NCI-H524 treated with DMSO at 0.1 percent for 48 hours (cell line): ENCODE measurements at regions not wholly inside any gene's neighbourhood (a gene's known extent, or its start where the extent isn't known, plus 50 kb on each side); places are given as distances from the start of the nearest gene placed in this dataset.
A peak's percentile ranks its signal among the peaks of the same experiment; 100 is the strongest.

Experiments
- DNase-seq: peaks from one replicate; lab custom pipeline; 2025; lab: John Stamatoyannopoulos, UW

DNA sequence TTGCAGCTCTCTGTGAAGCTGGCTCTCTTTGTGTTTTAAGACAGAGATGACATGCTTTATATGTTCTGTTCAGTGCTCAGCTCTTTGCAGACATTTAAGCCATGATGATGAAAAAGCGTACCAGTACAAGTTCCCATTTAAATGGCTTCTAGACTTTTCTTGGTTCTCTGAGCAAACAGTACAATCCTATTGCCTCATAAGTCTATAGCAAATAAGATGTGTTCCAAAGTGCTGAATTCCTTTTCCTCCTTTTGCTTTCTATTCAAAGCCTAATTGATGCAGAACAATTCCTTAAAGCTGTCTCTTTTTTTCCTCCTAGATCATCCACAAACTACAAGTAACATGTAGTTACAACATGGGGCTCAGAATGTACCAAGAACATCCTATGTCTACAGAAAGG is 168.8 kb upstream of the SPATS2L start:
- no peak for DNase-seq

- no peak for DNase-seq
These were observed 167.9 kb upstream of the SPATS2L start for GRCh38 chr2:200138391-200139124.

- no peak for DNase-seq
These were observed 161.9 kb upstream of the SPATS2L start for GRCh38 chr2:200144571-200144970.

DNA sequence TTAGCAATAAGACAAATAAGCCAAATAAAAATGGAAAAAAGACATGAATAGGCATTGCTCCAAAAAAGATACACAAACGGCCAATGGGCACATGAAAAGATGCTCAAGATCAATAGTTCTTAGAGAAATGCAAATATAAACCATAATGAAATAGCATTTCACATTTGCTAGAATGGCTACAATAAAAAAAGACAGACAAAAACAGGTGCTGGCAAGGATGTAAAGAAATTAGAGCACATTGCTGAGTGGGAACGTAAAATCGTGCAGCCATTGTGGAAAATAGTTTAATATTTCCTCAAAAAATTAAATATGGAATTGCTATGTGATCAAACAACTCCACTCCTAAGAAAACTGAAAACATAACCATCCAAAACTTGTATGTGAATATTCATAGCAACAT is 160.0 kb upstream of the SPATS2L start:
- DNase-seq: no peak

DNA sequence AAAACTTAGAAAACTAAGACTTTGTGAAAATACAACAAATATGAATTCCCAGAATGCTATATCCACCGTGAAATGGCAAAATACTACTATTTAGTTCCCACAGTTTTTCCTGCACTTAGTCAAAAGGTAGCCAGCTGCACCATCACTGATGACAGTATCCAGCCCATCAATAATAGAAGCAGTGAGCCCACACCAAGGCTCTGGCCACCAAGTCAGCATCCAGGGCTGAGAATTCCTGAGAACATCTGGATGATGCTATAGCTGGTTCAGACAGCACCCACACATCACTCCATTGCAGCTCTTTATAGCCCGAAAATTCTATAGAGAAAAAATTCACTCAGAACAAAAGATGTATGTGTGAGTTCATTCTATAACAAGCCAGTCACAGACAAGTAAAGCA is 159.1 kb upstream of the SPATS2L start:
- DNase-seq: no peak

DNA sequence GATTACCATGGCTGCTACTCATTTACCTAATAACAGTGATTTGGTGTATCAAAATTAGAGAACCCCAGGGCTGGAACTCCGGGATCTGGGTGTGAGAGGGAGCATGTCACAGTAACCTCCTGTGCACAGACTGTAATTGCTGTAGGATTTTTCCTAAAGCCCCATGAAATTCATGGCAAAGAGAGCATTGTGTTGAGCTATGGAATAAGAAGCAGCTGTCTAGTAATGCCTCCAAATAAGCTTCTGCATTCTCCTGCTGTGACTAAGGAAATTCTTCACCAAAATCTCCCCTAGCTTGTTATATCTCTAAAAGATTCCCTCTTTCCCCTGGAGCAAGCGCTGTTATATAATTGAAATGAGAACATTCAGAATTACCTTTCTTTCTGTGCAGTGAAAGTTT is 158.1 kb upstream of the SPATS2L start:
- DNase-seq: no peak

DNA sequence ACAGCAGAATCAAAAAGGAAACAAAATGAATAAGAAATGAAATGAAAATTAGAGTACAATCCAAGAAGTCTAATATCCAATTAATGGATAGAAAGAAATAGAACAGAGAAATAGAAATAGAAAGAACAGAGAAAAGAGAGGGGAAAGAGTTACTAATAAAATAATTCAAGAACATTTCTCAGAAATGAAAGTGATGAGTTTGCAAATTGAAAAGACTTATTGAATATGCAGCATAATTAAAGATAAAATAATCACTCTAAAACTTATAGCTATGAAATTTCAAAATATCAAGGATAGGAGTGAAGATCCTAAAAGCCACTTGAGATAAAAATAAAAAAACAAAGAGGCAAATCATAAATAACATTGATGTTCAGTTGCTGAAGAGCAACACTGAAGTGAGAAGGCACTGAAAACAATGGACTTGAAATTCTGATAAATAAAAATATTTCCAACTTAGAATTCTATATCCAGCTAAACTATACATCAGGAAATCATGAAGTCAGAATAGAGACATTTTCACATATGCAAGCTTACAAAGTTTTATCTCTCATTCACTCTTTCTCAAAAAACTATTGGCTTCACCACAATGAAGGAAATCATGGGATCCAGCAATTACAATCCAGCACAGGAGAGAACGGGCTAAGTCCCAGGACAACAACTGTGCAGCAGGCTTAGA is 155.9 kb upstream of the SPATS2L start:
- no peak for DNase-seq

DNA sequence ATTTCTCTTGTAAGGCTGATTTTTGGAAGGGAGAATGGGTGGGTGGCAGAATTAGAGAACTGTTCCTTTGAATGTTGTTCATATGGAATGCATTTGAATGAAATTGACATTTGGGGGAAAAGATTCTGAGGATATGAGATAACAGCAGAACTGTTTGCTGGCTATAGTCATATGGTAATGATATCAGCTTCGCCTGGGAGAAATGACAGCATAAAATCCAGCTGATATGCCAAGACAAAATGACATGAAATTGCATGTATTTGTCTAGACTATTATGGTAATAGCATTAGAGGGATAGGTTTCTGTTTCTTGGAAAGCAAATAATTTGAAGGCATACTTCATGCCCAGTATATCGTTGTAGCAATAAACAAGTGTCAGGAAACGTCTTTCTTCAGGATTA is 150.8 kb upstream of the SPATS2L start:
- DNase-seq: no peak

DNA sequence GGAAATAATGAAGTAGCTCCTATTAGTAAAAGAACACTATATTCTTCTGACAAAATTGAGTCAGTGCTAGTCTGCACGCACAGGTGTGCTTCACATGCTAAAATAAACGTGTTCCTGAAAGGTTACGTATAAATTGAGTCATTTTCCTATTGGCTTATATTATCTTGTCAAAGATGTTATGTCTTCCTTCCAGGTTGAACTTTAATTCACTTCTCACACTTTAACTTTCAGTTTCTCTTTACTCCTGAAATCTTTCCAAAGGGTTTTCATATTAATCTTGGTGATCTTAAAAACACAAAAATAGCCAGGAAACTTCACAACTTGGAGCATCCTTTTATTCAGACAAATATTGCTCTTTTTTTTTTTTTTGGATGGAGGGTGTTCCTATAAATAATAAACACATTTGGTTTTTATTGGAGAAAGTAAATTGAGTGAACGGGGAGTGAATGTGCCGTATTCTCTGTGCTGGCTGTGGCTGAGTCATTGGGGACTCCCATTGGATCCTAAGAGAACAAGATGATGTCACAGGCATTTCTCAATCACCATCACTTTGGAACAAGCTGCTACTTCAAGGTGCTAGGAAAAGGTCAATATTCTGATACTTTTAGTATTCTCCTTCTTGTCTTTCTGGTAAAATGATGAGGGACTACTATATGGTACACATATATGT is 150.2 kb upstream of the SPATS2L start:
- no peak for DNase-seq

DNA sequence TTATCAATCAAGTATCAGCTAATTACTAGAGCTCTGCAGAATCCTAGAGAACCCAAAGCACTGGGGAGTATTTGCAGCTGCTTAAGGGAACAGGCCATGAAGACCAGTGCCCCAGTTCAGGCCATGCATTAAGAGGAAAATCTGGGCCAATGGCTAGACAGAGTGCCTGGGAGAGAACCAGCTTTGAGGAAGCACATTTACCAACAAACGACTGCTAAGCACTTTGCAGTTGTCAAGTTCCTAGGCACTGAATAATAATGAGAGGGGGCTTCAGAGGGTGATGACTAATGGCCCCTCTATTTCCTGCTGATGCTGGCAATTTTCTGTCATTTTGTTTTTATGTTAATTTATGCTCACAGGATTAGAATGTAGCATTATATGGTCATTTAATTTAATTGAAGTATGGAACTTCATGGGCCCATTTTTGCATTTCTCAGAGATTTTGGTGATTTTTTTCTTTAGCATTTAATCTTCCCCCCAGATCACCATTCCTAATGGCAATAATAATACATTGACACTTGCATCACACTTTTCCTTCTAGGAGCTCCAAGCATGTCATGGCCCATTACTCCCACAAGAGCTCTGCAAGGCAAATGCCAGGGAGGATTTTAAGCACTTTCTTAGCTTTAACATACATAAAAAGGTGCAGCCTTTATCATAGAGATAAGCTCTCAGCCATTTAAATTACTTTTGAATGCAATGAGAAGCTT is 147.7 kb upstream of the SPATS2L start:
- DNase-seq: no peak

GRCh38 chr2:200159357-200159707 is 147.2 kb upstream of the SPATS2L start:
- peak; percentile 60 for DNase-seq

DNA sequence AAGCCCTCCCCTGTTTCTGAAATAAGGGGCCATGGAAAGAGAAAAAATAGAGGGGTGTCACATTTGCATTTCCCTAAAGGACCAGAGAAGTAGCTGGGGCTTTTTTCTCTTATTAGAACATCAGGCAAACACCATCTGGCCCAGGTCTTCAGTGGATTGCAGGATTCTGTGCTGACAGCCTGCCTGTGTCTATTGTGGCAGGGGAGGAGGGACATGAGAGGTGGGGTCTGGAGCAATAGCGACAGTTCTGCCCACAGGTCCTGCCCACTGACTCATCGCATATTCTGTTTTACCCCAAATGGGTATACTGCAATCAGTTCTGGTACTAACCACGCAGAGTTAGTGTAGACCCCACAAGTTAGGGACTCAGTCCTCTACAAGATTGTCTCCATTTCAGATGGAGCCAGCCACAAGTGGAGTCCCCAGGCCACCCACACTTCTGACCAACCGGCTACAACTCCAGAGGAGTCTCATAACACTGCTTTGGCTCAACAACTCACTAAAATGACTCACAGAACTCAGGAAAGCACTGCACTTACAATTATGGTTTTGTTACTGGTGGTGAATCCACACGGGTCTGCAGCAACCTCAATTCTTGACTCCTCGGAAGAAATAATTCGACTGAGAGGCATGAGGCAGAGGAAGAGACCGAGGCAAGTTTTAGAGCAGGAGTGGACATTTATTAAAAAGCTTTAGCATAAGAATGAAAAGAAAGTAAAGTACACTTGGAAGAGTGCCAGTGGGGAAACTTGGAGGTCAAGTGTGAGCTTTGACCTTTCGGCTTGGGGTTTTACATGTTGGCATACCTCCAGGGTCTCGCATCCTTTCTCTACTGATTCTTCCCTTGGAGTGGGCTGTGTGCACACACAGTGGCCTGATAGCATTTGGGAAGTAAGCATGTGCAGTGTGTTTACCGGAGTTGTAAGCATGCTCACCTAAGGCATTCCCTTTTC is 146.4 kb upstream of the SPATS2L start:
- peak; percentile 65 for DNase-seq

DNA sequence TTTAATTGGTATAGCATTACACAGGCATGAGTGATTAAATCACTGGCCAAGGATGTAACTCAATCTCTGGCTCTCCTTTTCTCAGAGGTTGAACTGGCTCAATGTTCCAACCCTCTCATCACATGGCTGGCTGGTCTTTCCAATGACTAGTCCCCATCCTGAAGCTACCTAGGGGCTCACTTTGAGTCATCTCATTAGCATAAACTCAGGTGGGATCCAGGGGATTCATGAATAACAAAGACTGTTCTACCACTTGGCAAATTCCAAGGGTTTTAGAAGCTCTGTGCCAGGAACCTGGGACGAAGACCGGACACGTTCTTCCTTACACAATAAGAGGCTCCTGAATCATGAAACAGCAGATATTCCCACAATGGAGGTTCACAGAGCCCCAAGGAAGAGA is 145.0 kb upstream of the SPATS2L start:
- DNase-seq: no peak

DNA sequence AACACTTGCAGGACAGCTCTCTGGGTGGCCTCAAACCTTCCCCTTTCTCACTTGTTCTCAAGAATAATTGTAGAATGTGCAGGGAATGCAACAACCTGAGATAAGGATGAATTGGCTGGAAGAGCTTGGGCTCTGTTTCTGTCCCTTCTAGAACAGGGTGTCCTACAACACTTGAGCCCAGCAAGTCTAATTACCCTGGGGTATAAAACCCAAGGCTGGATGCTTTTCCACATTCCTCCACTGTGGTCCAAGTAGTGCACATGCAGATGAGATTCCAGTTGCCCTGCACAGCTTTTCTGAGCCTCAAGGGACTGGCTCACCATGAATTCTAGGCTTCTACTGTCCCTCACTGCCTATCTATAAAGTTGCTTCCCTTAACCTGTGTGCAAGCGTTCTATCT is 140.8 kb upstream of the SPATS2L start:
- DNase-seq: no peak

DNA sequence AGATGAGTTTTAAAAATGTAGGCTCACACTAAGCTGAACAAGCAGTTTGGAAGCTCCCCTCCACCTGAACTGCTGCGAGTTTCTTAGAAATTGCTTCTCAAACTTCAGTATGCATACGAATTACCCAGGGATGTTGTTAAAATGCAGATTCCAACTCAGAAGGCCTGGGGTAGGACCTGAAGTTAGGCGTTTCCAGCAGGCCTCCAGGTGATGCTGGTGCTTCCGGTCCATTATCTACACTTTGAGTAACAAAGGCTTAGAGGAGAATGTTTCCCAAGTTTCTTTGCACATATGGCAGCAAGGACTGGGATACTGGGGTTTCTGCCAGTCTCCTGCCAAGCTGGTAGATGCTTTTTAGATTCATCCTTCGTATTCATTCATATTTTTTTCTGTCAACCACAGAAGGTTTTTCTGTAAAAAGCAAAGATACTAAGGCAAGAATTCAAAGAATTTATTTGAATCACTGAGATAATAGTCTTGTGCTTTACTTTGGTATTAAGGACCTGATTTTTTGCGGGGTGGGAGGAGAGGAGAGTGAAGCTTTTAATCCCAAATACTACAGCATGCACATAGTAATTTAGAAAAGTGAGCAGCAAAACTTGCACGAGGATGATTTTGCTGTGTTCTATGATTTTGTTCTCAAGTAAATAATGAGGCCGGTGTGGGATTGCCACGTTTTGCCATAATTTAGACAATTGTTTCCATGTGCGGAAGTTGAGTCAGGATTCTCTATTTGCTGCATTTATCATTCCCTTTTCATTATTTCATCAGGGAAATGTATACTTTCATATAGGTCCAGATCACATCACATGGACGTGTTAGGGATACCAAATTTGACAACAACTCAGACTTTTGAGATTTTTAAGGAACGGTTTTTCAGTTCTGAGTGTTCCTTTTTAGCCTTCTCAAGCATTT is 137.6 kb upstream of the SPATS2L start:
- DNase-seq: no peak

- DNase-seq: no peak
These were observed 136.3 kb upstream of the SPATS2L start for GRCh38 chr2:200170221-200170620.

DNA sequence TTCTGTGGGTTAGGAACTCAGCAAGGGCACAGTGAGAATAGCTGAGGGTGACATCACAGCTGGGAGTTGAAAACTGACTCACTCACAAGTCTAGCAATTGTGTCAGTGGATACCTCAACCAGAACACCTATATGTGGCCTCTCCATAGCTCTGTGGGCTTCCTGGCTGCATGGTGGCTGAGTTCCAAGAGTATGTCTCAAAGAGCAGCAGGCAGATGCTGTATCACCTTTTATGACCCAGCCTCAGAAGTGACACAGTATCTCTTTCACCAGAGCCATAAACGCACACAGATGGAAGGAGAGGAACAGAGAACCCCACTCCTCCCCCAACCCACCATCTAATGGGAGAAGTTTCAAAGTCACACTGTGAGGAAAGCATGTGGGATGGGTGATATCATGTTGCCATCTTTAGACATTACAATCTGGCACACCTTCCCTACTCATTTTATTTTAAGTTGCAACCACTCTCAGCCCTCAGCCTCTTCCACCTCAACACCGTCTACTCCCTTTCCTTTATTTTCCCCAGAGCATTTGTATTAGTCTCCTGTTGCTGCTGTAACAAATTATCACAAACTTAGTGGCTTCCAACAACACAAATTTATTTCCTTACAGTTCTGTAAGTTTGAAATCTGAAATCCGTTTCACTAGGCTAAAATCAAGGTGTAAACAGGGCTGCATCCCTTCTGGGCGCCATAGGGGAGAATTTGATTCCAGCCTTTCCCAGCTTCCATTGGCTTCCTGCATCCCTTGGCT is 134.6 kb upstream of the SPATS2L start:
- no peak for DNase-seq

- DNase-seq: no peak
These were observed 134.0 kb upstream of the SPATS2L start for GRCh38 chr2:200172521-200172920.

- DNase-seq: no peak
These were observed 133.4 kb upstream of the SPATS2L start for GRCh38 chr2:200172944-200173581.
